Epithelial cell of esophagus (primary cell): ENCODE measurements at regions not wholly inside any gene's neighbourhood (a gene's known extent, or its start where the extent isn't known, plus 50 kb on each side); places are given as distances from the start of the nearest gene placed in this dataset.

Source experiments
- DNase-seq: peaks from one replicate; pipeline ENCODE4 v3.0.0; 2010; ENCODE audit warnings: low read depth
- H3K4me3 ChIP-seq: 2 replicates; pipeline ENCODE4 v1.5.1; 2011; ENCODE audit warnings: mild to moderate bottlenecking, low read length, control low read depth
- CTCF ChIP-seq: IDR thresholded peaks from 2 replicates; pipeline ENCODE4 v1.5.1; 2011; ENCODE audit warnings: low read depth, mild to moderate bottlenecking, low read length, control low read depth, inconsistent platforms; ENCODE audit not compliant: insufficient read depth; ENCODE audit errors: missing control alignments

GRCh38 chr16:65825191-65825856 is 541.2 kb upstream of the CDH5 start:
- no peak overlapping the region for H3K4me3 ChIP-seq
- no peak for TF ChIP-seq CTCF
- DNase-seq = no peak

- no peak overlapping the region for H3K4me3 ChIP-seq
- DNase-seq = no peak
- no peak for TF ChIP-seq CTCF
These were observed 544.3 kb upstream of the CDH5 start for GRCh38 chr16:65822148-65822547.

GRCh38 chr16:65819136-65819898 is 547.2 kb upstream of the CDH5 start:
- TF ChIP-seq CTCF = no peak
- no peak for DNase-seq
- no peak overlapping the region for H3K4me3 ChIP-seq

- no peak for DNase-seq
- no peak for TF ChIP-seq CTCF
- H3K4me3 ChIP-seq = no peak overlapping the region
These were observed 548.7 kb upstream of the CDH5 start for GRCh38 chr16:65817799-65818198.

- DNase-seq = no peak
- no peak overlapping the region for H3K4me3 ChIP-seq
- no peak for TF ChIP-seq CTCF
These were observed 549.4 kb upstream of the CDH5 start for GRCh38 chr16:65817066-65817465.

GRCh38 chr16:65816556-65816955 is 549.9 kb upstream of the CDH5 start:
- TF ChIP-seq CTCF = no peak
- no peak for DNase-seq
- H3K4me3 ChIP-seq = no peak overlapping the region
